ENCODE measurements at regions not wholly inside any gene's neighbourhood (a gene's known extent, or its start where the extent isn't known, plus 50 kb on each side); places are given as distances from the start of the nearest gene placed in this dataset.
"Not testable (repeated sequence)": the region's sequence is repeated elsewhere in the genome, so short reads cannot be mapped to it uniquely, and the experiment has no call there.

DNA sequence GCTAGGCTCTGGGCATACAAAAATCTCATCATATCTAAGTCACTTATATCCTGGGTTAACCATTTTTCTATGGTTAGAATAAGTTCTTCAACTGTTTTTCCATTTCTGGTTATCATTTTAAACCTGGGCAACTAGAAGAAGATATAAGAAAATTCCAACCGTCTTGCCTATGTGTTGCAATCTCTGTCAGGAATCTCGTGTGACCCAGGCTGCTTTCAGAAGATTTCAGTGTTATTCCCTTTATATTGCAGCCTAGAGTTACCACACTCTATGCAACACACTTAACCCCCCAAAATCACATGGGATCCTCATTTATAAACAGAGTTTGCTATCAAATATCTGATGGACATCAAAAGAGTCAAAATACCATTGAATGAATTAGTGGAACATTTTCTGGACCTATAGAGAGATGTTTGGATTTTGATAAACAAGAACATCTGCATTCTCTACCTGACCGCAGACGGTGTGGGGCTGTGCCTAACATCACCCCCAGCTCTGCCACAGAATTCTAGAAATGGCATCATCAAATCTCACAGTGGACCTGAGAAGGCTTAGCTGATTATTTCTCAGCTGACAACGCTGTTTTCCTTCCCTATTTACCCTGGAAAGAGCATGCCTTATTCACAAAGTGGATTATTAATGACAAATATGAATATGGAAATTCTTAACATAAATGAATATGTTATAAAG is 515.7 kb downstream of the NTRK3 start:
- no peak for DNase-seq
- Histone ChIP-seq H3K4me1 (no peaks in the 10 kb centered on the region), H3K27me3 (replicated peaks in 1 of 7) (no peaks in the 10 kb centered on the region), H3K9me3 (no peaks in the 10 kb centered on the region), H3K36me3 (no peaks in the 10 kb centered on the region), H3K4me3 (no peak overlapping the region), H3K27ac (no peak overlapping the region)
- intact Hi-C loops (cut with DNase I; ENCODE audit: low total_unique reads): no loop called here
- 80 to 85% (median 83%) methylated on average over 5 of the region's 5 CpGs for WGBS, 5 donors
- TF ChIP-seq POLR2A (IDR thresholded peaks at IDR 0.05) (no peak), POLR2AphosphoS5 (IDR thresholded peaks at IDR 0.05) (no peak)
- TF ChIP-seq, protein P1, sequence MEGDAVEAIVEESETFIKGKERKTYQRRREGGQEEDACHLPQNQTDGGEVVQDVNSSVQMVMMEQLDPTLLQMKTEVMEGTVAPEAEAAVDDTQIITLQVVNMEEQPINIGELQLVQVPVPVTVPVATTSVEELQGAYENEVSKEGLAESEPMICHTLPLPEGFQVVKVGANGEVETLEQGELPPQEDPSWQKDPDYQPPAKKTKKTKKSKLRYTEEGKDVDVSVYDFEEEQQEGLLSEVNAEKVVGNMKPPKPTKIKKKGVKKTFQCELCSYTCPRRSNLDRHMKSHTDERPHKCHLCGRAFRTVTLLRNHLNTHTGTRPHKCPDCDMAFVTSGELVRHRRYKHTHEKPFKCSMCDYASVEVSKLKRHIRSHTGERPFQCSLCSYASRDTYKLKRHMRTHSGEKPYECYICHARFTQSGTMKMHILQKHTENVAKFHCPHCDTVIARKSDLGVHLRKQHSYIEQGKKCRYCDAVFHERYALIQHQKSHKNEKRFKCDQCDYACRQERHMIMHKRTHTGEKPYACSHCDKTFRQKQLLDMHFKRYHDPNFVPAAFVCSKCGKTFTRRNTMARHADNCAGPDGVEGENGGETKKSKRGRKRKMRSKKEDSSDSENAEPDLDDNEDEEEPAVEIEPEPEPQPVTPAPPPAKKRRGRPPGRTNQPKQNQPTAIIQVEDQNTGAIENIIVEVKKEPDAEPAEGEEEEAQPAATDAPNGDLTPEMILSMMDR (IDR thresholded peaks at IDR 0.05 in 8 of 11, conservative IDR thresholded peaks at IDR 0.05 in 3 of 11): no peak

DNA sequence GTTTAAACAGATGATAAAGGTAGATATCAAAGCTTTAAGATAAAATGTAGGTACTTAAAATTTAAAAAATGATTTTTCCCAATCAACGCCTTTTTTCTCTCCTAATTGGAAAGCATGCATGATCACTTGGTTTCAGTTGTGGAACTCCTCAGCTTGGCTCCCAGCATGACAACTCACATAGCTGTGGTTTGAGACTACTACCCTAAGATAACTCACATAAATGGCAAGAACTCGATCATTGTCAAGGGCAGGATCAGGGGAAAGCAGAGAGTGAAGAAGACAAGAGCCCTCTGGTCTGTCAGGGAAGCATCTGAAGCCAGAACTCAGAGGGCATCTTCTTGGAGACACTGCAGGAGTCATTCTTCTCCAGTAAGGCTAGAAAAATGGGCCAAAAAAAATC is 516.7 kb downstream of the NTRK3 start:
- 67 to 84% (median 78%) methylated on average over 2 of the region's 2 CpGs for WGBS, 5 donors
- no peak for DNase-seq
- Histone ChIP-seq H3K27me3 (replicated peaks in 1 of 7) (no peaks in the 10 kb centered on the region), H3K4me3 (no peak overlapping the region), H3K4me1 (no peaks in the 10 kb centered on the region), H3K9me3 (no peaks in the 10 kb centered on the region), H3K27ac (no peak overlapping the region), H3K36me3 (no peaks in the 10 kb centered on the region)
- TF ChIP-seq POLR2AphosphoS5 (IDR thresholded peaks at IDR 0.05) (no peak), POLR2A (IDR thresholded peaks at IDR 0.05) (no peak)
- TF ChIP-seq, protein P1 (IDR thresholded peaks at IDR 0.05 in 8 of 11, conservative IDR thresholded peaks at IDR 0.05 in 3 of 11): no peak
- intact Hi-C loops (cut with DNase I; ENCODE audit: low total_unique reads): no loop called here

DNA sequence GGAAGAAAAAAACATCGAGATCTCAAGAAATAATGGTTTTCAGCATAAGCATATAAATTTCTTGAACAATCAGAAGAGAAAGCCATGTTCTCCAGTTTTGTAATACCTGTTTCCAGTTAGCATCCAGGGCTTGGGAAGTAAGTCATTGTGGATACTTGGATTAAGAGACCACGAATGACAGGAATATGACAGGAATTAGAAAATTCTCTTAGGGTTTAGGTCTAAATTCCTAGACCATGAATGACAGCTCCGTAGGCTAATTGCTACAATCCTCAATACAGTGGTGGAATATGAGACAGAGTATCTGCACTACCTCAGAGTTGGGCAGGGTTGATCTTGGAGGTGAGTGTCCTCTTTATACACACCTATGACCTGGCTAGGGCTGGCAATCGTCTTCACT is 517.5 kb downstream of the NTRK3 start:
- 62 to 89% (median 86%) methylated on average over 4 of the region's 4 CpGs for WGBS, 5 donors
- TF ChIP-seq POLR2AphosphoS5 (IDR thresholded peaks at IDR 0.05) (no peak), POLR2A (IDR thresholded peaks at IDR 0.05) (no peak)
- TF ChIP-seq, protein P1 (IDR thresholded peaks at IDR 0.05 in 8 of 11, conservative IDR thresholded peaks at IDR 0.05 in 3 of 11): no peak

DNA sequence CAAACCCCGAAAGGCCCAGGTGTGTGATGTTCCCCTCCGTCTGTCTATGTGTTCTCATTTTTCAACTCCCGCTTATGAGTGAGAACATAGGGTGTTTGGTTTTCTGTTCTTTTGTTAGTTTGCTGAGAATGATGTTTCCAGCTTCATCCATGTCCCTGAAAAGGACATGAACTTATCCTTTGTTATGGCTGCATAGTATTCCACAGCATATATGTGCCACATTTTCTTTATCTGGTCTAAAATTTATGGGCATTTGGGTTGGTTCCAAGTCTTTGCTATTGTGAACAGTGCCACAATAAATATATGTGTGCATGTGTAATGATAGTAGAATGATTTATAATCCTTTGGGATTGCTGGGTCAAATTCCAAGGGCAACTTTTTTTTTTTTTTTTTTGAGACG is 519.1 kb downstream of the NTRK3 start:
- H3K4me3 ChIP-seq; intact Hi-C loops (cut with DNase I; ENCODE audit: low total_unique reads); H3K36me3 ChIP-seq; H3K4me1 ChIP-seq; H3K9me3 ChIP-seq; H3K27ac ChIP-seq; H3K27me3 ChIP-seq (replicated peaks in 1 of 7); DNase-seq: not testable (repeated sequence)
- 93 to 96% (median 95%) methylated on average over 4 of the region's 4 CpGs for WGBS, 5 donors

More for the DNA sequence above, 517.5 kb downstream of the NTRK3 start:
- no peak for DNase-seq
- no peak overlapping the region for H3K4me3 ChIP-seq
- no peaks in the 10 kb centered on the region for H3K36me3 ChIP-seq
- no peaks in the 10 kb centered on the region for H3K27me3 ChIP-seq (replicated peaks in 1 of 7)
- intact Hi-C loops (cut with DNase I; ENCODE audit: low total_unique reads): no loop called here
- no peak overlapping the region for H3K27ac ChIP-seq
- no peaks in the 10 kb centered on the region for H3K4me1 ChIP-seq
- H3K9me3 ChIP-seq: no peaks in the 10 kb centered on the region
